ENCODE measurements at regions not wholly inside any gene's neighbourhood (a gene's known extent, or its start where the extent isn't known, plus 50 kb on each side); places are given as distances from the start of the nearest gene placed in this dataset.

GRCh38 chr9:79131824-79132377, 439.9 kb upstream of the TLE4 start:
- TF ChIP-seq POLR2A (IDR thresholded peaks at IDR 0.05) (no peak), CTCF (IDR thresholded peaks at IDR 0.05) (no peak)

All from breast epithelium (tissue), 3 donors.